Neutrophil (primary cell): ENCODE measurements at regions not wholly inside any gene's neighbourhood (a gene's known extent, or its start where the extent isn't known, plus 50 kb on each side); places are given as distances from the start of the nearest gene placed in this dataset.

Experiments
- H3K27ac ChIP-seq: fragments of 200-600 bp; sonication (generic); 2 replicates; pipeline ENCODE4 v1.5.1; 2016; ENCODE audit warnings: mild to moderate bottlenecking, moderate library complexity
- H3K27me3 ChIP-seq: fragments of 200-600 bp; sonication (generic); 2 replicates; pipeline ENCODE4 v1.6.0; 2016; ENCODE audit warnings: mild to moderate bottlenecking
- H3K36me3 ChIP-seq: fragments of 200-600 bp; sonication (generic); 2 replicates; pipeline ENCODE4 v1.5.1; 2017
- H3K4me1 ChIP-seq, 2 experiments: fragments of 200-600 bp in 1 of 2; sonication (generic) in 1 of 2; 1 replicate in 1 of 2; 2 replicates in 1 of 2; pipeline versions ENCODE4 v1.5.1 to v1.6.1; 2013 to 2016; ENCODE audit warnings: low read depth in 1 of 2, low read length in 1 of 2, mild to moderate bottlenecking in 1 of 2, moderate library complexity in 1 of 2; ENCODE audit not compliant: control insufficient read depth in 1 of 2, insufficient read depth in 1 of 2
- H3K4me3 ChIP-seq, 2 experiments: fragments of 200-600 bp in 1 of 2; sonication (generic) in 1 of 2; 1 replicate in 1 of 2; 2 replicates in 1 of 2; pipeline ENCODE4 v1.5.1; 2013 to 2016; ENCODE audit warnings: low read depth in 1 of 2, low read length in 1 of 2, mild to moderate bottlenecking in 1 of 2, moderate library complexity in 1 of 2
- H3K9me3 ChIP-seq: fragments of 200-600 bp; sonication (generic); 2 replicates; pipeline ENCODE4 v1.5.1; 2016
- CTCF ChIP-seq: fragments of 200-600 bp; sonication (generic); IDR thresholded peaks from 2 replicates; pipeline ENCODE4 v1.5.1; 2016; ENCODE audit warnings: antibody characterized with exemption

- Histone ChIP-seq H3K9me3 (no peaks in the 10 kb centered on the region), H3K27ac (no peak overlapping the region), H3K4me1 (no peaks in the 10 kb centered on the region), H3K27me3 (peaks cover 30% of the 10 kb centered on the region), H3K36me3 (no peaks in the 10 kb centered on the region), H3K4me3 (no peak overlapping the region)
- TF ChIP-seq CTCF, result no peak
Measured at GRCh38 chr2:71850306-71850801, 297.3 kb downstream of the CYP26B1 start.

- Histone ChIP-seq H3K4me1 (no peaks in the 10 kb centered on the region), H3K9me3 (no peaks in the 10 kb centered on the region), H3K36me3 (no peaks in the 10 kb centered on the region), H3K27ac (no peak overlapping the region), H3K4me3 (no peak overlapping the region), H3K27me3 (peaks cover 30% of the 10 kb centered on the region)
- no peak for TF ChIP-seq CTCF
Measured at GRCh38 chr2:71849607-71850305, 297.9 kb downstream of the CYP26B1 start.

GRCh38 chr2:71849111-71849510 lies 298.6 kb downstream of the CYP26B1 start:
- Histone ChIP-seq H3K27me3 (peaks cover 30% of the 10 kb centered on the region), H3K4me3 (no peak overlapping the region), H3K36me3 (no peaks in the 10 kb centered on the region), H3K9me3 (no peaks in the 10 kb centered on the region), H3K4me1 (no peaks in the 10 kb centered on the region), H3K27ac (no peak overlapping the region)
- no peak for TF ChIP-seq CTCF

- Histone ChIP-seq H3K27me3 (peaks cover 12% of the 10 kb centered on the region), H3K4me3 (no peak overlapping the region), H3K27ac (no peak overlapping the region), H3K4me1 (no peaks in the 10 kb centered on the region), H3K36me3 (no peaks in the 10 kb centered on the region), H3K9me3 (no peaks in the 10 kb centered on the region)
- no peak for TF ChIP-seq CTCF
Measured at GRCh38 chr2:71846669-71847291, 300.9 kb downstream of the CYP26B1 start.

GRCh38 chr2:71846072-71846471 lies 301.6 kb downstream of the CYP26B1 start:
- H3K9me3 ChIP-seq, result no peaks in the 10 kb centered on the region
- H3K27ac ChIP-seq, result no peak overlapping the region
- no peak overlapping the region for H3K4me3 ChIP-seq
- no peaks in the 10 kb centered on the region for H3K36me3 ChIP-seq
- TF ChIP-seq CTCF, result no peak
- no peaks in the 10 kb centered on the region for H3K4me1 ChIP-seq
- peaks cover 5% of the 10 kb centered on the region for H3K27me3 ChIP-seq
